Neural progenitor cell (in vitro differentiated cells): ENCODE measurements at regions not wholly inside any gene's neighbourhood (a gene's known extent, or its start where the extent isn't known, plus 50 kb on each side); places are given as distances from the start of the nearest gene placed in this dataset.

ENCODE experiments used
- DNase-seq: peaks from one replicate; pipeline ENCODE4 v3.0.0-alpha.2; 2016; ENCODE audit warnings: low spot score
- H2AFZ ChIP-seq: fragments of 200-600 bp; sonication (generic); replicated peaks from 2 replicates; pipeline ENCODE4 v1.6.1; 2016; ENCODE audit warnings: antibody characterized with exemption
- H3F3A ChIP-seq: fragments of 200-600 bp; sonication (generic); 2 replicates; pipeline ENCODE4 v1.6.1; 2016; ENCODE audit warnings: antibody characterized with exemption, low read depth
- H3K27ac ChIP-seq: fragments of 200-600 bp; sonication (generic); 2 replicates; pipeline ENCODE4 v1.5.1; 2016; ENCODE audit warnings: mild to moderate bottlenecking
- H3K27me3 ChIP-seq: fragments of 200-600 bp; sonication (generic); 2 replicates; pipeline ENCODE4 v1.6.1; 2016; ENCODE audit warnings: mild to moderate bottlenecking, moderate library complexity
- H3K36me3 ChIP-seq: fragments of 200-600 bp; sonication (generic); 2 replicates; pipeline ENCODE4 v1.5.1; 2016
- H3K4me1 ChIP-seq: fragments of 200-600 bp; sonication (generic); 2 replicates; pipeline ENCODE4 v1.6.1; 2016; ENCODE audit warnings: mixed run types
- H3K4me2 ChIP-seq: fragments of 200-600 bp; sonication (generic); 2 replicates; pipeline ENCODE4 v1.6.1; 2016
- H3K4me3 ChIP-seq: fragments of 200-600 bp; sonication (generic); 2 replicates; pipeline ENCODE4 v1.5.1; 2016
- H3K79me2 ChIP-seq: fragments of 200-600 bp; sonication (generic); 2 replicates; pipeline ENCODE4 v1.6.1; 2016; ENCODE audit warnings: low read depth
- H3K9ac ChIP-seq: fragments of 200-600 bp; sonication (generic); 2 replicates; pipeline ENCODE4 v1.6.1; 2016
- H3K9me3 ChIP-seq: fragments of 200-600 bp; sonication (generic); 2 replicates; pipeline ENCODE4 v1.5.1; 2016; ENCODE audit warnings: low read depth
- H4K20me1 ChIP-seq: fragments of 200-600 bp; sonication (generic); 2 replicates; pipeline ENCODE4 v1.6.1; 2016; ENCODE audit warnings: low read depth
- H3K27ac Mint-ChIP-seq: 3 replicates; pipeline ENCODE4 v1.8.0; 2021; ENCODE audit warnings: mixed read lengths
- H3K27me3 Mint-ChIP-seq: 2 replicates; pipeline ENCODE4 v1.8.0; 2022; ENCODE audit warnings: low read depth, mild to moderate bottlenecking, inconsistent platforms, moderate library complexity, mixed read lengths; ENCODE audit not compliant: insufficient read depth
- H3K36me3 Mint-ChIP-seq: 3 replicates; pipeline ENCODE4 v1.8.0; 2021; ENCODE audit warnings: mixed read lengths
- H3K4me1 Mint-ChIP-seq: 3 replicates; pipeline ENCODE4 v1.8.0; 2021; ENCODE audit warnings: mixed read lengths
- H3K4me3 Mint-ChIP-seq: 3 replicates; pipeline ENCODE4 v1.8.0; 2021; ENCODE audit warnings: mild to moderate bottlenecking, moderate library complexity, mixed read lengths
- H3K9me3 Mint-ChIP-seq: 3 replicates; pipeline ENCODE4 v1.8.0; 2020; ENCODE audit warnings: mixed read lengths
- CTCF ChIP-seq: fragments of 200-600 bp; sonication (generic); IDR thresholded peaks from 2 replicates; pipeline ENCODE4 v1.5.1; 2017; ENCODE audit warnings: antibody characterized with exemption, mild to moderate bottlenecking
- EZH2 ChIP-seq: fragments of 200-600 bp; sonication (generic); IDR thresholded peaks from 2 replicates; pipeline ENCODE4 v1.6.1; 2017; ENCODE audit warnings: antibody characterized with exemption, mild to moderate bottlenecking, moderate library complexity
- EZH2phosphoT487 ChIP-seq: fragments of 200-600 bp; sonication (generic); IDR thresholded peaks from 2 replicates; pipeline ENCODE4 v1.6.1; 2017; ENCODE audit warnings: antibody characterized with exemption

GRCh38 chr7:431658-432111 is 88.0 kb downstream of the PDGFA start:
- Histone ChIP-seq H4K20me1 (no peaks in the 10 kb centered on the region), H3K27me3 (no peaks in the 10 kb centered on the region), H3K36me3 (no peaks in the 10 kb centered on the region), H3K9me3 (no peaks in the 10 kb centered on the region), H3K27ac (no peak overlapping the region), H3K4me3 (no peak overlapping the region), H3F3A (peaks cover 17% of the 10 kb centered on the region), H3K4me2 (no peak overlapping the region), H3K9ac (no peak overlapping the region), H3K79me2 (no peaks in the 10 kb centered on the region), H3K4me1 (peaks cover 5% of the 10 kb centered on the region), H2AFZ (no peak overlapping the region)
- TF ChIP-seq EZH2phosphoT487 (no peak), EZH2 (no peak), CTCF (no peak)
- Mint-ChIP-seq H3K9me3 (no peaks in the 10 kb centered on the region), H3K36me3 (no peaks in the 10 kb centered on the region), H3K4me1 (peaks cover 31% of the 10 kb centered on the region), H3K27ac (no peak overlapping the region), H3K27me3 (peaks cover 11% of the 10 kb centered on the region), H3K4me3 (no peak overlapping the region)
- no peak for DNase-seq

GRCh38 chr7:432256-432655 is 87.4 kb downstream of the PDGFA start:
- DNase-seq = no peak
- H3K27me3 Mint-ChIP-seq = peaks cover 8% of the 10 kb centered on the region
- Histone ChIP-seq H3K4me1 (peaks cover 9% of the 10 kb centered on the region), H3K4me2 (no peak overlapping the region), H3K9ac (no peak overlapping the region), H2AFZ (no peak overlapping the region), H3K27me3 (no peaks in the 10 kb centered on the region), H3K36me3 (no peaks in the 10 kb centered on the region), H3F3A (peaks cover 20% of the 10 kb centered on the region), H3K79me2 (no peaks in the 10 kb centered on the region), H4K20me1 (no peaks in the 10 kb centered on the region), H3K4me3 (no peak overlapping the region), H3K27ac (no peak overlapping the region), H3K9me3 (no peaks in the 10 kb centered on the region)
- H3K36me3 Mint-ChIP-seq = no peaks in the 10 kb centered on the region
- no peak for TF ChIP-seq EZH2
- peaks cover 36% of the 10 kb centered on the region for H3K4me1 Mint-ChIP-seq
- H3K27ac Mint-ChIP-seq = peak overlapping the region; percentile 79
- H3K4me3 Mint-ChIP-seq = no peak overlapping the region
- H3K9me3 Mint-ChIP-seq = no peaks in the 10 kb centered on the region

- no peaks in the 10 kb centered on the region for H3K27me3 ChIP-seq
- no peak overlapping the region for H3K27ac Mint-ChIP-seq
- peaks cover 42% of the 10 kb centered on the region for H3K4me1 Mint-ChIP-seq
- no peaks in the 10 kb centered on the region for H3K9me3 Mint-ChIP-seq
- H3F3A ChIP-seq = peaks cover 20% of the 10 kb centered on the region
- no peaks in the 10 kb centered on the region for H3K36me3 ChIP-seq
- no peak overlapping the region for H3K4me2 ChIP-seq
- H3K9ac ChIP-seq = no peak overlapping the region
- TF ChIP-seq EZH2 (no peak), EZH2phosphoT487 (no peak), CTCF (no peak)
- no peak overlapping the region for H3K4me3 ChIP-seq
- H3K4me3 Mint-ChIP-seq = no peak overlapping the region
- H3K27ac ChIP-seq = no peak overlapping the region
- no peaks in the 10 kb centered on the region for H3K36me3 Mint-ChIP-seq
- H3K79me2 ChIP-seq = no peaks in the 10 kb centered on the region
- H3K4me1 ChIP-seq = peaks cover 16% of the 10 kb centered on the region
- H3K27me3 Mint-ChIP-seq = peaks cover 2% of the 10 kb centered on the region
- H3K9me3 ChIP-seq = no peaks in the 10 kb centered on the region
- DNase-seq = no peak
- H2AFZ ChIP-seq = no peak overlapping the region
- H4K20me1 ChIP-seq = no peaks in the 10 kb centered on the region
Observed at GRCh38 chr7:432933-433332, 86.7 kb downstream of the PDGFA start.

GRCh38 chr7:433558-433957 is 86.1 kb downstream of the PDGFA start:
- TF ChIP-seq EZH2 = no peak
- no peak for TF ChIP-seq EZH2phosphoT487
- TF ChIP-seq CTCF = no peak
- Histone ChIP-seq H4K20me1 (no peaks in the 10 kb centered on the region), H3K9me3 (no peaks in the 10 kb centered on the region), H3K9ac (no peak overlapping the region), H3K36me3 (no peaks in the 10 kb centered on the region), H3K4me1 (peaks cover 19% of the 10 kb centered on the region), H3K27ac (no peak overlapping the region), H2AFZ (no peak overlapping the region), H3F3A (peaks cover 20% of the 10 kb centered on the region), H3K79me2 (no peaks in the 10 kb centered on the region), H3K4me2 (no peak overlapping the region), H3K27me3 (no peaks in the 10 kb centered on the region), H3K4me3 (no peak overlapping the region)
- no peak overlapping the region for H3K4me3 Mint-ChIP-seq
- no peaks in the 10 kb centered on the region for H3K36me3 Mint-ChIP-seq
- H3K9me3 Mint-ChIP-seq = no peaks in the 10 kb centered on the region
- H3K27me3 Mint-ChIP-seq = peaks cover 2% of the 10 kb centered on the region
- peaks cover 42% of the 10 kb centered on the region for H3K4me1 Mint-ChIP-seq
- DNase-seq = no peak
- H3K27ac Mint-ChIP-seq = no peak overlapping the region
